ENCODE measurements at regions not wholly inside any gene's neighbourhood (a gene's known extent, or its start where the extent isn't known, plus 50 kb on each side); places are given as distances from the start of the nearest gene placed in this dataset.
"Not testable (repeated sequence)": the region's sequence is repeated elsewhere in the genome, so short reads cannot be mapped to it uniquely, and the experiment has no call there.

DNA sequence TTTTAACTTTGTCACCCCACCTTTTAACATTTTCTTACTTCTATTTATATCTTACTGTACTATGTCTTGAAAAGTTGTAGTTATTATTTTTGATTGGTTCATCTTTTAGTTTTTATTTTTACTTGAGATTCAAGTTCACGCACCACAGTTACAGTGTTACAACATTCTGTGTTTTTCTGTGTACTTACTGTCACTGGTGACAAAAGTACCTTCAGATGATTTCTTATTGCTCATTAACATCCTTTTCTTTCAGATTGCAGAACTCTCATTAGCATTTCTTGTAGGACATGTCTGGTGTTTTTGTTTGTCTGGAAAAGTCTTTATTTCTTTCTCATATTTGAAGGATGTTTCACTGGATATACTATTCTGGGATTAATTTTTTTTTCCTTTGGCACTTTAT is 289.9 kb downstream of the BCAT1 start:
- Histone ChIP-seq H3K27ac (no peak overlapping the region), H3K4me3 (no peak overlapping the region), H3K4me1 (peaks cover 0 to 16% (median 10%) of the 10 kb centered on the region in 4 donors), H3K9me3 (no peaks in the 10 kb centered on the region), H3K36me3 (no peaks in the 10 kb centered on the region), H3K27me3 (no peaks in the 10 kb centered on the region)
- 85 to 93% methylated on average over 1 of the region's 1 CpG for WGBS, 2 donors
- ATAC-seq (ENCODE audit: low FRiP score in 2 of 2) (no peak), DNase-seq (no peak)
- TF ChIP-seq POLR2A (IDR thresholded peaks at IDR 0.05), result no peak
- no peak for TF ChIP-seq EP300 (IDR thresholded peaks at IDR 0.05)
- TF ChIP-seq, protein P1, sequence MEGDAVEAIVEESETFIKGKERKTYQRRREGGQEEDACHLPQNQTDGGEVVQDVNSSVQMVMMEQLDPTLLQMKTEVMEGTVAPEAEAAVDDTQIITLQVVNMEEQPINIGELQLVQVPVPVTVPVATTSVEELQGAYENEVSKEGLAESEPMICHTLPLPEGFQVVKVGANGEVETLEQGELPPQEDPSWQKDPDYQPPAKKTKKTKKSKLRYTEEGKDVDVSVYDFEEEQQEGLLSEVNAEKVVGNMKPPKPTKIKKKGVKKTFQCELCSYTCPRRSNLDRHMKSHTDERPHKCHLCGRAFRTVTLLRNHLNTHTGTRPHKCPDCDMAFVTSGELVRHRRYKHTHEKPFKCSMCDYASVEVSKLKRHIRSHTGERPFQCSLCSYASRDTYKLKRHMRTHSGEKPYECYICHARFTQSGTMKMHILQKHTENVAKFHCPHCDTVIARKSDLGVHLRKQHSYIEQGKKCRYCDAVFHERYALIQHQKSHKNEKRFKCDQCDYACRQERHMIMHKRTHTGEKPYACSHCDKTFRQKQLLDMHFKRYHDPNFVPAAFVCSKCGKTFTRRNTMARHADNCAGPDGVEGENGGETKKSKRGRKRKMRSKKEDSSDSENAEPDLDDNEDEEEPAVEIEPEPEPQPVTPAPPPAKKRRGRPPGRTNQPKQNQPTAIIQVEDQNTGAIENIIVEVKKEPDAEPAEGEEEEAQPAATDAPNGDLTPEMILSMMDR (IDR thresholded peaks at IDR 0.05), result no peak
- no peak for TF ChIP-seq POLR2AphosphoS5 (IDR thresholded peaks at IDR 0.05)

DNA sequence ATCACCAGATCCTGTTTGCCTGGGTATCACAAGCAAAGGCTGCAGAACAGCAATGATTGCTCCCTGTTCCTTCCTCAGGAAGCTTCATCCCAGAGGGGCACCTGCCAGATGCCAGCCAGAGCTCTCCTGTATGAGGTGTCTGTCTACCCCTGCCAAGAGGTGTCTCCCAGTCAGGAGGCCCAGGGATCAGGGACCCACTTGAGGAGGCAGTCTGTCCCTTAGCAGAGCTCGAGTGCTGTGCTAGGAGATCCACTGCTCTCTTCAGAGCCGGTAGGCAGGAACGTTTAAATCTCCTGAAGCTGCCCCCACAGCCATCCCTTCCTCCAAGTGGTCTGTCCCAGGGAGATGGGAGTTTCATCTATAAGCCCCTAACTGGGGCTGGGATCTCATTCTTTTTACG is 294.6 kb downstream of the BCAT1 start:
- not testable (repeated sequence) for H3K4me1 ChIP-seq; H3K27me3 ChIP-seq; H3K9me3 ChIP-seq; H3K27ac ChIP-seq; DNase-seq; ATAC-seq (ENCODE audit: low FRiP score in 2 of 2); H3K4me3 ChIP-seq; H3K36me3 ChIP-seq
- WGBS, 2 donors, result 84 to 94% methylated on average over 1 to 4 of the region's 4 CpGs

GRCh38 chr12:24649634-24650033 is 299.3 kb downstream of the BCAT1 start:
- ATAC-seq (ENCODE audit: low FRiP score in 2 of 2) (no peak), DNase-seq (no peak)
- TF ChIP-seq POLR2AphosphoS5 (IDR thresholded peaks at IDR 0.05) (no peak), POLR2A (IDR thresholded peaks at IDR 0.05) (no peak), EP300 (IDR thresholded peaks at IDR 0.05) (no peak)
- TF ChIP-seq, protein P1 (IDR thresholded peaks at IDR 0.05), result no peak
- no peaks in the 10 kb centered on the region for H3K9me3 ChIP-seq
- H3K4me3 ChIP-seq, result no peak overlapping the region
- H3K4me1 ChIP-seq, result no peaks in the 10 kb centered on the region
- no peaks in the 10 kb centered on the region for H3K27me3 ChIP-seq
- H3K27ac ChIP-seq, result no peak overlapping the region
- no peaks in the 10 kb centered on the region for H3K36me3 ChIP-seq
- 72 to 86% methylated on average over 4 of the region's 4 CpGs for WGBS, 2 donors

- H3K27me3 ChIP-seq, result no peaks in the 10 kb centered on the region
Measured at GRCh38 chr12:24649209-24649608, 299.7 kb downstream of the BCAT1 start.

GRCh38 chr12:24645254-24645653 is 303.6 kb downstream of the BCAT1 start:
- ATAC-seq (ENCODE audit: low FRiP score in 2 of 2), result no peak
- TF ChIP-seq, protein P1 (IDR thresholded peaks at IDR 0.05), result no peak
- TF ChIP-seq EP300 (IDR thresholded peaks at IDR 0.05), result no peak
- no peak for TF ChIP-seq POLR2A (IDR thresholded peaks at IDR 0.05)
- TF ChIP-seq POLR2AphosphoS5 (IDR thresholded peaks at IDR 0.05), result no peak
- no peak overlapping the region for H3K27ac ChIP-seq
- H3K27me3 ChIP-seq, result no peaks in the 10 kb centered on the region
- no peaks in the 10 kb centered on the region for H3K9me3 ChIP-seq
- no peak overlapping the region for H3K4me3 ChIP-seq
- DNase-seq, result no peak
- H3K4me1 ChIP-seq, result no peaks in the 10 kb centered on the region
- WGBS, 2 donors, result 78 to 87% methylated on average over 1 of the region's 1 CpG
- H3K36me3 ChIP-seq, result no peaks in the 10 kb centered on the region

More at GRCh38 chr12:24649209-24649608, 299.7 kb downstream of the BCAT1 start:
- DNase-seq (no peak), ATAC-seq (ENCODE audit: low FRiP score in 2 of 2) (no peak)
- no peak for TF ChIP-seq POLR2AphosphoS5 (IDR thresholded peaks at IDR 0.05)
- TF ChIP-seq EP300 (IDR thresholded peaks at IDR 0.05), result no peak
- no peak for TF ChIP-seq POLR2A (IDR thresholded peaks at IDR 0.05)
- TF ChIP-seq, protein P1 (IDR thresholded peaks at IDR 0.05), result no peak
- H3K4me3 ChIP-seq, result no peak overlapping the region
- no peaks in the 10 kb centered on the region for H3K9me3 ChIP-seq
- no peaks in the 10 kb centered on the region for H3K4me1 ChIP-seq
- H3K27ac ChIP-seq, result no peak overlapping the region
- H3K36me3 ChIP-seq, result no peaks in the 10 kb centered on the region
- 53 to 61% methylated on average over 3 of the region's 3 CpGs for WGBS, 2 donors

All from upper lobe of left lung (tissue), 6 donors.